MM.1S (cell line): ENCODE measurements at regions not wholly inside any gene's neighbourhood (a gene's known extent, or its start where the extent isn't known, plus 50 kb on each side); places are given as distances from the start of the nearest gene placed in this dataset.

Source experiments
- DNase-seq: peaks from one replicate; pipeline ENCODE4 v3.0.0-alpha.2; 2015
- H2AFZ ChIP-seq: fragments of 300-600 bp; sonication (generic); 2 replicates; pipeline ENCODE4 v1.6.0; 2016; ENCODE audit warnings: antibody characterized with exemption, low read length
- H3F3A ChIP-seq: fragments of 300-600 bp; sonication (generic); 2 replicates; pipeline ENCODE4 v1.6.1; 2016; ENCODE audit warnings: mild to moderate bottlenecking, antibody characterized with exemption, low read length, moderate library complexity, mixed read lengths; ENCODE audit not compliant: insufficient read depth
- H3K27ac ChIP-seq: fragments of 300-600 bp; sonication (generic); 2 replicates; pipeline ENCODE4 v1.5.1; 2016; ENCODE audit warnings: mild to moderate bottlenecking, low read length
- H3K27me3 ChIP-seq: fragments of 300-600 bp; sonication (generic); replicated peaks from 2 replicates; pipeline ENCODE4 v1.6.0; 2016; ENCODE audit warnings: low read length; ENCODE audit not compliant: insufficient read depth
- H3K36me3 ChIP-seq: fragments of 300-600 bp; sonication (generic); replicated peaks from 2 replicates; pipeline ENCODE4 v1.6.1; 2016; ENCODE audit warnings: mild to moderate bottlenecking, low read length, mixed read lengths; ENCODE audit not compliant: insufficient read depth
- H3K4me1 ChIP-seq: fragments of 300-600 bp; sonication (generic); 2 replicates; pipeline ENCODE4 v1.6.1; 2016; ENCODE audit warnings: low read length, mixed read lengths
- H3K4me2 ChIP-seq: fragments of 300-600 bp; sonication (generic); 2 replicates; pipeline ENCODE4 v1.6.0; 2016; ENCODE audit warnings: low read depth, low read length
- H3K4me3 ChIP-seq: fragments of 300-600 bp; sonication (generic); 2 replicates; pipeline ENCODE4 v1.5.1; 2016; ENCODE audit warnings: low read length, mixed read lengths
- H3K79me2 ChIP-seq: fragments of 300-600 bp; sonication (generic); 2 replicates; pipeline ENCODE4 v1.6.1; 2016; ENCODE audit warnings: mixed run types, low read length, mixed read lengths
- H3K9ac ChIP-seq: fragments of 300-600 bp; sonication (generic); 2 replicates; pipeline ENCODE4 v1.6.1; 2016; ENCODE audit warnings: low read length, mixed read lengths
- H3K9me2 ChIP-seq: fragments of 300-600 bp; sonication (generic); replicated peaks from 2 replicates; pipeline ENCODE4 v1.6.1; 2016; ENCODE audit warnings: mild to moderate bottlenecking, low read length, mixed read lengths; ENCODE audit not compliant: insufficient read depth
- H3K9me3 ChIP-seq: fragments of 300-600 bp; sonication (generic); replicated peaks from 2 replicates; pipeline ENCODE4 v1.6.1; 2016; ENCODE audit warnings: mild to moderate bottlenecking, low read length, mixed read lengths; ENCODE audit not compliant: insufficient read depth
- H4K20me1 ChIP-seq: fragments of 300-600 bp; sonication (generic); 2 replicates; pipeline ENCODE4 v1.6.1; 2016; ENCODE audit warnings: mild to moderate bottlenecking, low read length, moderate library complexity, mixed read lengths; ENCODE audit not compliant: insufficient read depth
- CTCF ChIP-seq: fragments of 300-600 bp; sonication (generic); IDR thresholded peaks from 2 replicates; pipeline ENCODE4 v1.5.1; 2016; ENCODE audit warnings: antibody characterized with exemption, low read length, mixed read lengths
- EZH2 ChIP-seq: fragments of 300-600 bp; sonication (generic); optimal IDR thresholded peaks from 2 replicates; pipeline ENCODE3; 2017; ENCODE audit warnings: low read depth, mild to moderate bottlenecking, antibody characterized with exemption, low read length, mixed read lengths
- EZH2phosphoT487 ChIP-seq: fragments of 300-600 bp; sonication (generic); IDR thresholded peaks from 2 replicates; pipeline ENCODE4 v1.6.1; 2018; ENCODE audit warnings: antibody characterized with exemption, low read length

DNA sequence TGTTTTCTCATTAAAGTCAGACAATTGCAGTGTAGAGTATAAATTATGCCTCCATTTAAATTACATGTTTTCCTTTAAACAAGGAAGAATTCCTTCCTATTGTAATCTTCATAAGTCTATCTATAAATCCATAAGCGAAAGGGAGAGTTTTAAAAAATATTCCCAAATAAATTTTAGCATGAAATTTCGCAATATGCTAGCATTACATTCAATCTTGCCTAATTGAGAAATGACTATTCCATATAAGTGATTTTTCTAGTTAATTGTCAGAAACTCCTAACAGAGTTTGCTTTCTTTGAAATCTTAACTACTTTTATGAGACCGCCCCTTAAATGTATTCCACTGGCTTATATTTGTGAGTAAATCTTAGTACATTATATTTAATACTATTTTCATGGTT lies 133.1 kb upstream of the CRIM1 start:
- H3K9me3 ChIP-seq: no peaks in the 10 kb centered on the region
- H3K9me2 ChIP-seq: no peaks in the 10 kb centered on the region
- H3K4me1 ChIP-seq: no peaks in the 10 kb centered on the region
- no peak overlapping the region for H3K4me3 ChIP-seq
- H3K27ac ChIP-seq: no peak overlapping the region
- no peak for DNase-seq
- no peak overlapping the region for H3K4me2 ChIP-seq
- no peaks in the 10 kb centered on the region for H3K27me3 ChIP-seq
- no peak overlapping the region for H2AFZ ChIP-seq
- H3K9ac ChIP-seq: no peak overlapping the region
- no peaks in the 10 kb centered on the region for H3K79me2 ChIP-seq
- H4K20me1 ChIP-seq: no peaks in the 10 kb centered on the region
- no peaks in the 10 kb centered on the region for H3K36me3 ChIP-seq
- TF ChIP-seq EZH2phosphoT487 (no peak), CTCF (no peak), EZH2 (no peak)
- H3F3A ChIP-seq: no peaks in the 10 kb centered on the region

DNA sequence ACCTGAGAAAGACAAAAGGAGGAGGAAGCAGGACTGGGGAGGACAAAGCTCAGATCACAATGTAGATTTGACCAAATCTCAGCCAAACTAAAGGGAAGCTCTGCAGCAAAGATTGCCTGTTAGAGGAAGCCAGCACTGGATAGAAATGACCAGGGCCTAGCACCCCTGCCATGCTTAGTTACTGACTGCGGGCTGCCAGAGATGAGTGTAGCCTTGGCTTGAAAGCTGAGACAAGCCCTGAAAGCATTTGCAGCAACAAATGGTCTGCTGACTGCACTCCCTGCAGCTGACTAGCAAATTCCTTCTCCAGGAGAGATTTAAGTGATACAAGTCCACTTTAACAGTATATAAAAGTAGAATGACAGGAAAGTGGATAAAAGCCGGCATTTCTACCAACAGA lies 140.9 kb upstream of the CRIM1 start:
- DNase-seq: no peak
- H3K9me2 ChIP-seq: no peaks in the 10 kb centered on the region
- TF ChIP-seq EZH2: no peak
- TF ChIP-seq EZH2phosphoT487: no peak
- no peak for TF ChIP-seq CTCF
- no peak overlapping the region for H3K4me2 ChIP-seq
- H3K27ac ChIP-seq: no peak overlapping the region
- H3K27me3 ChIP-seq: no peaks in the 10 kb centered on the region
- no peak overlapping the region for H3K9ac ChIP-seq
- no peaks in the 10 kb centered on the region for H3K36me3 ChIP-seq
- H3K4me1 ChIP-seq: no peaks in the 10 kb centered on the region
- H3K79me2 ChIP-seq: no peaks in the 10 kb centered on the region
- no peak overlapping the region for H2AFZ ChIP-seq
- H3K4me3 ChIP-seq: no peak overlapping the region
- H3F3A ChIP-seq: no peaks in the 10 kb centered on the region; the same call in 1 of the 2 replicates
- no peaks in the 10 kb centered on the region for H4K20me1 ChIP-seq
- no peaks in the 10 kb centered on the region for H3K9me3 ChIP-seq

DNA sequence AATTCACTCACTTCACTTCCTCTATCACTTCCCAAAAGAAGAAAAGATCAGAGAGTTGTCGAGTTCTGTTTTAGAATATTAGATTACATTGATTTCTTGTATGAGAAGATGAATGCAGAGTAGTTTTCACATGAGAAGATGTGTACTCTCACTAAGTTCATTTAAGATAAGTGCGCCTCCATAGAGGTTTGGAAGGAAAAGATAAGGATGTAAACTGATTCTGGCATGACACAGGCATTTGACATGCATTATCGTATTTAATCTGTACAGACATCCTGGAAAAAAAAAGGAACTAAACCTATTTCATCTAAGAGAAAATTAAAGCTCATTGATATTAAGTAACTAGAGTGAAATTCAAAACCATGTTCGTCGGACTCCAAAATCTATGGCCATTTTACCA lies 152.2 kb upstream of the CRIM1 start:
- no peak overlapping the region for H2AFZ ChIP-seq
- TF ChIP-seq EZH2phosphoT487: no peak
- no peak for TF ChIP-seq EZH2
- no peak overlapping the region for H3K4me3 ChIP-seq
- no peaks in the 10 kb centered on the region for H3K9me2 ChIP-seq
- no peak overlapping the region for H3K27ac ChIP-seq
- H3K4me2 ChIP-seq: no peak overlapping the region
- H3K27me3 ChIP-seq: no peaks in the 10 kb centered on the region
- no peak overlapping the region for H3K9ac ChIP-seq
- no peaks in the 10 kb centered on the region for H3K79me2 ChIP-seq
- no peaks in the 10 kb centered on the region for H4K20me1 ChIP-seq
- H3K4me1 ChIP-seq: no peaks in the 10 kb centered on the region
- H3K36me3 ChIP-seq: no peaks in the 10 kb centered on the region
- no peaks in the 10 kb centered on the region for H3F3A ChIP-seq
- no peak for DNase-seq
- H3K9me3 ChIP-seq: no peaks in the 10 kb centered on the region

- Histone ChIP-seq H3K9me2 (no peaks in the 10 kb centered on the region), H3K9ac (no peak overlapping the region), H3K79me2 (no peaks in the 10 kb centered on the region), H3F3A (no peaks in the 10 kb centered on the region), H3K9me3 (no peaks in the 10 kb centered on the region), H3K27me3 (no peaks in the 10 kb centered on the region), H4K20me1 (no peaks in the 10 kb centered on the region), H3K27ac (no peak overlapping the region), H3K36me3 (no peaks in the 10 kb centered on the region), H3K4me2 (no peak overlapping the region), H2AFZ (no peak overlapping the region), H3K4me1 (no peaks in the 10 kb centered on the region), H3K4me3 (no peak overlapping the region)
- no peak for TF ChIP-seq CTCF
- TF ChIP-seq EZH2phosphoT487: no peak
- no peak for TF ChIP-seq EZH2
- DNase-seq: no peak
These were observed 158.2 kb upstream of the CRIM1 start for GRCh38 chr2:36197181-36197971.
